Right ventricle myocardium superior (tissue), 1 donor: ENCODE measurements at regions not wholly inside any gene's neighbourhood (a gene's known extent, or its start where the extent isn't known, plus 50 kb on each side); places are given as distances from the start of the nearest gene placed in this dataset.
"Not testable (repeated sequence)": the region's sequence is repeated elsewhere in the genome, so short reads cannot be mapped to it uniquely, and the experiment has no call there.

ENCODE experiments used
- ATAC-seq: fragments of 200-7000 bp; cut with Tn5 transposase; one replicate; pipeline ENCODE4 v1.9.1; 2020; ENCODE audit warnings: mild to moderate bottlenecking; ENCODE audit not compliant: poor library complexity
- DNase-seq: peaks from one replicate; pipeline ENCODE4 v3.0.0-alpha.2; 2020
- intact Hi-C: fragments of 100-400 bp; cut with DNase I; formaldehyde crosslinking; loops from one replicate; pipeline ENCODE4 v1.11.2; 2022
- donor health status: DM: no; HTN: yes; CAD: no; lungs with severe emphysema.

GRCh38 chr3:88480822-88481221 is 331.1 kb downstream of the C3orf38 start:
- no peak for ATAC-seq
- intact Hi-C loops, result no loop called here
- no peak for DNase-seq

GRCh38 chr3:88485001-88485400 is 335.2 kb downstream of the C3orf38 start:
- intact Hi-C loops, result no loop called here
- no peak for DNase-seq
- no peak for ATAC-seq

DNA sequence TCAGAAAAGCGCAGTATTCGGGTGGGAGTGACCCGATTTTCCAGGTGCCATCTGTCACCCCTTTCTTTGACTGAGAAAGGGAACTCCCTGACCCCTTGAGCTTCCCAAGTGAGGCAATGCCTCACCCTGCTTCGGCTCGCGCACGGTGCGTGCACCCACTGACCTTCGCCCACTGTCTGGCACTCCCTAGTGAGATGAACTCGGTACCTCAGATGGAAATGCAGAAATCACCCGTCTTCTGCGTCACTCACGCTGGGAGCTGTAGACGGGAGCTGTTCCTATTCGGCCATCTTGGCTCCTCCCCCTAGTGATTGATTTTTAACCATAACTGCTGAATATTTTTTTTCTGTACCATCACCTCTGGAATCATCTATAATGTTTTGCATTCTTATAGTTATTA is 359.1 kb downstream of the C3orf38 start:
- intact Hi-C loops, ATAC-seq, DNase-seq: not testable (repeated sequence)

GRCh38 chr3:88509582-88509981 is 359.8 kb downstream of the C3orf38 start:
- DNase-seq (no peak), ATAC-seq (no peak)
- intact Hi-C loops, result no loop called here

GRCh38 chr3:88528494-88528893 is 378.7 kb downstream of the C3orf38 start:
- intact Hi-C loops, result no loop called here
- ATAC-seq (no peak), DNase-seq (no peak)

DNA sequence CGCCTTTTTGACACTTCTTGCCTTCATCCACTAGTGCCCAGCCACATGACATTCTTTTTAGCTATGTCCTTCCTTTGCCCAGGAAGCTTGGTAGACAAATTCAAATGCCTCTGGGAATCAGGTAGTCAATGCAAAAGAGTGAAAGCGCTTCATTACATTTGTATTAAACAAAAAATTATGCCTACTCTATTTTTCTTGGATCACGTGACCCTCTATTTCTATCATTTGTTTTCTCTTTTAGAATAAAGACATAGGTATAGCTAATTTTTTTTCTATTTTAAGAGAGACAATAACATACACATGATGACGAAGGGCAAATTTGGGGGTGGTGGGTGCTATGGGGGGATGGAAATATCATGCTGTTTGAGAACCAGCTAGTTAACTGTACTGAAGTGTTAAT is 384.8 kb downstream of the C3orf38 start:
- ATAC-seq (no peak), DNase-seq (no peak)
- intact Hi-C loops, result no loop called here

DNA sequence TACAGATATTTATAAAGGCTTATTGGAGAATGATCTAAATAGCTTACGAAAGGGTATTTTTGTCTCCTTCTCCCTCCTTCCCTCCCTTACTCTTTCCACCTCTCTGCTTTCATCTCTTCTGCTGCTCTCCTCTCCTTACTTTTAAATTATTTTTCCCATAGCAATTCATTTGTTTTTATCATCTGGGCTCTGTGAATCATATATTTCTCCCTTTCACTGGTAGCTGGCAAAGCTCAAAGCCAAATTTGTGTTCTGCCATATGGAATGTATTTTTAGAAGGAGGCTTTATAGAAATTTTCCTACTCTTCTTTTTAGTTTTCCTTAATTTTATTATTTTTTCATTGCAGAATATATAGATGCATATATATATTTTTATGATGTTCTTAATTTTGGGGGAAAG is 385.8 kb downstream of the C3orf38 start:
- intact Hi-C loops, result no loop called here
- DNase-seq (no peak), ATAC-seq (no peak)

DNA sequence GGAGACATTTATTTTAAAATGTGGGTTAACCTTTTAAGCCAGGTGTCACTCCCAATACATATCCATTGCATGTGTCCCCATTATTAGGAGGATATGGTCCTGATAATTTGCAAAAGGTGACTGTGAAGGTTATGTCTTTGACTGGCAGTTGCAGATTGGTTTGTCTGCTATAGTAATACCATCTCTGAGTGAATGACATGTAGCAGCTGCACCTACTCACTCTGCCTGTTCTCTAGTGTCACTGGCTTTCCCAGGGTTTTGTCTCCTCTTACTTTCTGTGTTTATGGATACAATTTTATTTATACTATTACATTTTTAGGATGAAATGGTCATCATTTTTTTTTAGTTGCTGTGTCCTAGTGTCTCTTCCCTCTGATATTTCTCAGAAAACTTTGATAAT is 393.2 kb downstream of the C3orf38 start:
- ATAC-seq (no peak), DNase-seq (no peak)
- intact Hi-C loops, result no loop called here

DNA sequence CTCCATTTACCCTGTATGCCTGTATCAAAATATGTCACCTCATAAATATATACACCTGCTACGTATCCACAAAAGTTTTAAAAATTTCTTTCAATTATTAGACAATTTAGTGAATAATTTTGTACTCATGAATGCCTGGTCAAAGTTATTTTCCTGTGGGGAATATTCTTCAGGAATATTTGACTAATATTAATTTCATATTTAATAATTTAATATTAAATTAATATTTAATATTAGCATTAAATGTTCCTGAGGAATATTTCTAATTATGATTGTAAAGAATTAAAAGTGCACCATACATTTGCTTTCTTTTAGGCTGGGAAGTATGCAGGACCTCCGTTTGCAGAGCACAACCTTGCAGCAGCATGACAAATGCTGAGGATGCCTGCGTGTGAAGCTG is 422.7 kb downstream of the C3orf38 start:
- DNase-seq (no peak), ATAC-seq (no peak)
- intact Hi-C loops, result no loop called here

DNA sequence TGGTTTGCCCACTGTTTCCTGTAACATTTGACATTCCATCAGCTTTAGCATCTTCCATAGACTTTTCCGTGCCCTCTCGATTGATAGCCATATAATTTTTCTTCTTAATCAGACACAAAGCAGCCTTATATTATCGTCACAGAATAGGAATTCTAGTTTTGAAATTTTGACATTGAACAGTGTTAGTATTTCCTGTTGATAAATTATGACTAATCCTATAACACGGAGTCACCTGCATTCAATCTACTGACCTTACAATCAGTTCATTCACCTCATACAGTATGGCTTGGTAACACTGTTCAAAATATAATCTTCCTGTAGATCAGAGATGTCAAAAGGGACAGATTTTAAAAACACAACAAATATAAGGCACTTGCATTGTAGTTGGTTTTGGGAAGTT is 423.7 kb downstream of the C3orf38 start:
- DNase-seq (no peak), ATAC-seq (no peak)
- intact Hi-C loops, result no loop called here

GRCh38 chr3:88574146-88574545 is 424.4 kb downstream of the C3orf38 start:
- DNase-seq, result no peak
- intact Hi-C loops, result no loop called here
- ATAC-seq, result no peak

DNA sequence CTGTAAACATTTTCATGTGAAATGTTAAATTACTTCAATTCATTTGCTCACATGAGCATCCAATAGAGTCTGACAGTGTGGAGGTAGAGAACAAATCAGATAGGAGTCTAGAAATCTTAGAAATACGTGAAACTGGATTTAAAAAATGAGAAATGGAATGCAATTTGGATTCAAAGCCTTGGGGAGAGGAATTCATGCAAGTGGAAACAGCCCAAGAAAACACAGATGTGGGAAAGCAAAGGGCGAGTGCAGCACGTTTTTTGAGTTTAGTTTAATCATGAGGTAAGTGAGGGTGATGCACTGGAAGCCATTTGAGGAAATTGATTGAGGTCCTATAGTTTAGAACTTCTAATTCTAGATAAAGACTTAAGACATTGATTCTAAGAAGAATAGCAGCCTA is 434.7 kb downstream of the C3orf38 start:
- DNase-seq, result no peak
- ATAC-seq, result no peak

GRCh38 chr3:88586121-88586640 is 436.4 kb downstream of the C3orf38 start:
- ATAC-seq (no peak), DNase-seq (no peak)
- intact Hi-C loops, result no loop called here

More for the DNA sequence above, 434.7 kb downstream of the C3orf38 start:
- intact Hi-C loops, result no loop called here

GRCh38 chr3:88589138-88589537 is 439.4 kb downstream of the C3orf38 start:
- intact Hi-C loops, result no loop called here
- no peak for DNase-seq
- no peak for ATAC-seq

GRCh38 chr3:88595026-88595425 is 445.3 kb downstream of the C3orf38 start:
- intact Hi-C loops, result no loop called here
- no peak for ATAC-seq
- no peak for DNase-seq

DNA sequence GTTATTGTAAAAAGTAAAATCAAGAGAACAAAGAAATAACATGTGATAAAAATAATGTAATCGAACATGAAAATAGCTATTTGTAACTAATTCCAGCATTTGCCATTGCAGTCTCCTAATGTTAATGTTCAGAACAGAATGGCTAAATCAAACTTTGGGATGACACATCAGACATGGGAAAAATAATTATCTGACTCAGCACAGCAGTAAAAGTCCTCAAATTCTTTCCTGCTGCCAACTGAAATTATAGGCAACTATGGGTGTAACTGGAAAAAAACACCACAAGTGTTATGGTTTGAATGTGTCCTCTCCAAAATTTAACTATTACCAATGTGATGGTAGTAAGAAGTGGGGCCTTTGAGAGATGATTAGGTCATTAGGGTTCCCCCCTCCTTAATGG is 446.7 kb downstream of the C3orf38 start:
- intact Hi-C loops, result no loop called here
- ATAC-seq (no peak), DNase-seq (no peak)

DNA sequence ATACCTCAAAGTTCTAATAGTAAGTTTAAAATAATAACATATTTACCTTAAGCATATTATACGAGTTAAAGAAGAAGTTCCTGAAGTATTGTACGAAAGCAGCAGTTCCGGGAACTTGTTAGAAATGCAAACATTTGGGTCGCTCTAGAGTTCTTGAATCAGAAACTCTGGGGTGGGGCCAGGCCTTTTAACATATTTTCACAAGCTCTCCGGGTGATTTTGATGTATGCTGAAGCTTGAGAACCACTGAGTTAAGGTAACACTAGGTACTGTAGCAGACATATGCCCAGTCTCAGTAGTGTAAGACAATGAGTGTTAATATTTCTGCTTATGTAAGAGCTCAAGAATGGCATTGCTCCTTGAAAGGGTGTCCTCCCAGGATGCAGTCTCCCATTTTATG is 461.1 kb downstream of the C3orf38 start:
- ATAC-seq (no peak), DNase-seq (no peak)
- intact Hi-C loops, result no loop called here

DNA sequence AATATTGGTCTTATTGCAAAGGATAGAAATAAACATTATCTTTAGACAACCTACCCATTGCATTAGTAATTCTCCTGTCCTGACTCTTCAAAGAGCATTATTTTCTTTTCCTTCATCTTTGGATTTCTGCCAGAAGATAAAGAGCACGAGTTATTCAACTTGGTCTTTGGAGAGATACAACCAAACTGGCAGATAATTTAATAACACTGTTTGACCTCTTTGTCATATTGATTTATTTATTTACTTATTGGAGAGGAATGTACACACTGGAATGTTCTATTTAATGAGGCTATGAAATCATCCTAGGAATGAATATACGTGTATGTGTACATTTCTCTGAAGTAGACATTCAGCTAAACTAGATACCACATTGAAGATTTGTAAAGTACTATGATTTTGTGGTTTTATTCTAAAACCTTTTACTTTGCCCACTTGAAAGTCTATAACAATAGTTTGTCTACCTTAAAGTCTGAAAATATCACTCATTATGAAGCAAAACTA is 462.1 kb downstream of the C3orf38 start:
- intact Hi-C loops, result no loop called here
- no peak for DNase-seq
- no peak for ATAC-seq

- intact Hi-C loops, result no loop called here
- ATAC-seq, result no peak
- DNase-seq, result no peak
Measured at GRCh38 chr3:88616413-88616812, 466.7 kb downstream of the C3orf38 start.

GRCh38 chr3:88617283-88617682 is 467.5 kb downstream of the C3orf38 start:
- no peak for DNase-seq
- no peak for ATAC-seq
- intact Hi-C loops, result no loop called here

DNA sequence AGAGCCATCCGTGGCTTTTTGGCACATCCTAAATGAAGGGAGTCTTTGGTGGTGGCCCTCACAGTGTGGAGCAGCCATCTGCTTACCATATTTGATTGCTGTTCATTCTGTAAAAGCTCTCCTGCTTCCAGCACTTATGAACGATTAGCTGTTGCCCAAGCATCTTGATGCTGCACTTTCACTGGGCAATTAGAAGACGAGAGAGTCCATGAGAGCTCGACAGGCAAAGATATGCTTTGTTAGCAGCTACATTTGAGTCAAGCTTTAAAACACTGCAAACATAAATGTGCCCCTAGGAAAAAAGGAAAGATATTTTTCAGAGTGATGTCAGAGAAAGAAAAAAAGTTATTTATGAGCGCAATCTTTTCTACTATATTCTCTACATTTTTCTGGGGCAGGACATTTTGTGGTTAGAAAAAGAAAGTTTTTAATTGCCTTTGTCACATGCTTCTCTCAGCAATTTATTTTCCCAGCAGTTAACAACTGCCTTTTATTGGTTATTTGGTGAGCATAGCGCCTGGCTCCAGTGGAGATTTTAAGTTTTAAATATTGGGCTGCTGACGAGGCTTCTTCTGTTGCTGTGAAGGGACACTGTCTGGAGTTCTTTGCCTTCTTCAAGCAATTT is 468.4 kb downstream of the C3orf38 start:
- intact Hi-C loops, result no loop called here
- no peak for ATAC-seq
- no peak for DNase-seq
